ENCODE measurements at regions not wholly inside any gene's neighbourhood (a gene's known extent, or its start where the extent isn't known, plus 50 kb on each side); places are given as distances from the start of the nearest gene placed in this dataset.

- DNase-seq = no peak
These were observed 346.0 kb upstream of the PCDH20 start for GRCh38 chr13:61761690-61762089.

DNA sequence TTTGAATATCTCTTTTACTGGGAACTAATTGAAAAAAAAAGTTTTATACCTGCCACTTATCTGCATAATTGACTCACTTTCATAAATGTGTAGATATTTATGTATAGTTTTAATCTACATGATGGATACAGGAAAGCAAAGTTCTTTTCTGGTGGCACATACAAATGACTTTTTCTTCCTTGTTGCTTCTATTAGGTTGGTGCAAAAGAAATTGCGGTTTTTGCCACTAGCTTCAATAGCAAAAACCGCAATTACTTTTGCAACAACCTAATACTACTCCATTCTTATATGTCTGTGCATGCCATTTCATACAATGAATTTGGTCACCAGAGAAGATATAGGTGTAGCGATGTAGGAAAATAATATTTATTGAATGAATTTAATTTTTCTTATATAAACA is 344.5 kb upstream of the PCDH20 start:
- no peak for DNase-seq

GRCh38 chr13:61756031-61756430 is 340.4 kb upstream of the PCDH20 start:
- no peak for DNase-seq

DNA sequence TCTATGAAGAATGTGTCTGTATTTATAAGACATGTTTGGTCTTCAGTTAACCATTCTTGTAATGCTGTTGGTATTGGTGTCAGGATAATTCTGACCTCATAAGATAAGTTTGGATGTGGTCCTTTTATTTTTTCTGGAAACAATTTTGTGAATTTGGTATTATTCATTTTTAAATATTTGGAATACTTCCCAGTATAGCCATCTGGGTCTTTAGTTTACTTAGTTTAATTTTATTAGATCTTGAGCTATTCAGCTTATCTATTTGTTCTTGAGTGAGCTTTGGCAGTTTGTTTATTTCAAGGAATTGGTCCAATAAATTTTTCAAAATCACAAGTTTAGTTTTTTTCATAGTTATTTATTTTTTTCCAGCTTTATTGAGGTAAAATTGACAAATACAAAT is 335.4 kb upstream of the PCDH20 start:
- DNase-seq = no peak

GRCh38 chr13:61738236-61738750 is 322.6 kb upstream of the PCDH20 start:
- no peak for DNase-seq

DNA sequence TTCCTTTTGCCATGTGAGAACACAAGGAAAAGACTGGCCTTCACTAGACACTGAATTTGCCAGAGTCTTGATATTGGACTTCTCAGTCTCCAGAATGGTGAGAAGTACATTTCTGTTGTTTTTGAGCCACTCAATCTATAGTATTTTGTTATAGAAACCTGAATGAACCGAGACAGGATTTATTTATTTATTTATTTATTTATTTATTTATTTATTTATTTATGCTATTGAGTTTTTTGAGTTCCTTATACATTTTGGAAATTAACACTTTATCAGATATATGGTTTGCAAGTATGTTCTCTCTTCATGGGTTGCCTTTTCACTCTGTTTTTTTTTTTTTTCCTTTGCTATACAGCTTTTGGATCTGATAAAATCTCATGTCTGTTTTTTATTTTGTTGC is 319.0 kb upstream of the PCDH20 start:
- DNase-seq = no peak

DNA sequence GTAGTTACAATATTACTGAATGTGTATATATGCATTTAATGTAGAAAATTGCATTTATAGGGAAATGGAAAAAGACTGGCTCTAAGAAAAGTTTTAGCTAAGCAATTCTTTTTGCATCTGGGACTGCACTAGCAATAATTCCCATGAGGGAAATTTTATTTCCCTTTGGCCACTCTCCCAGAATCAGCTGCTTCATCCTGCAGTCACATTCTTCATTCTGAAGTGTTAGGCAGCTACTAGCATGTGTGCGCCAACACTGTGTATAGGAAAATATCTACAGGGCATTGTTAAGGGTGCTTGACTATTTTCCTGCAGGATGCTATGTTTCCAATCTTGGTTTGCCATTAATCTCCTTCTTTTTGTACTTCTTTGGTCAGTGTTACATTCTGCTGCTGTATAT is 312.8 kb upstream of the PCDH20 start:
- no peak for DNase-seq

DNA sequence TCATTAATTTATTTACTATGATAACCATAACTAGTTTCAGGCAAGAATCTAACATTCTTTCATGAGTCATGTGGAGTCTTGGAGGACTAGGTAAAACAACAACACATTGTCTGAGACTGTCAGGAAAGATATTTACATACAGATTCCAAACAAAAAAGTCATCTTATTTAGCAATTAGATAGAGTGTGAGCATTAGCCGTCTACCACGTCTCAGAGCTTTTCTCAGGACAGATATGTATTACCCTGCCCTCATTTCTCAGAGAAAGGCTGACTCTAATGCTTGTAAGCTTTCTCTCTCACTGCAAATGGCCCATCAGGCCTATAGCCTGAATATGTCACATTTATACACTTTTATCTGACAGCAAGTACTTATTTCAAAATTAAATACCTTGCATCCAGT is 312.1 kb upstream of the PCDH20 start:
- DNase-seq = no peak

GRCh38 chr13:61725806-61726205 is 310.2 kb upstream of the PCDH20 start:
- no peak for DNase-seq

DNA sequence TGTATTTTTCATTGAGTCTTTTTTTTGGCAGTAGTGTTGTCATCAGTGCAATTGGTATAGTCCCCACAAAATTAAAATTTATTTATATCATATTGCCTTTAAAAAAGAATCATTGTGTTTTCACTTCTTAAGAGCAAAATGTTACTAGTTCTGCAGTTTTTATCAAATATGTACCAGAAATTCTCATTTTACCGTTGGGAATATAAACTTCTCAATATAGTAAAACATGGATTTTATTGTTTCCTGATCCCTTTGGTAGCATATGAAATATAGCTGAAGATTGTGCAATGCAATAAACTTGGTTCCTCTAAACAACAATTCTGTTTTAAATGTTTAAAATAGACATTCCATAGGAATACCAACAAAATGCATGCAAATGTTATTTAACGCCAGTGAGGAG is 306.5 kb upstream of the PCDH20 start:
- DNase-seq = no peak

DNA sequence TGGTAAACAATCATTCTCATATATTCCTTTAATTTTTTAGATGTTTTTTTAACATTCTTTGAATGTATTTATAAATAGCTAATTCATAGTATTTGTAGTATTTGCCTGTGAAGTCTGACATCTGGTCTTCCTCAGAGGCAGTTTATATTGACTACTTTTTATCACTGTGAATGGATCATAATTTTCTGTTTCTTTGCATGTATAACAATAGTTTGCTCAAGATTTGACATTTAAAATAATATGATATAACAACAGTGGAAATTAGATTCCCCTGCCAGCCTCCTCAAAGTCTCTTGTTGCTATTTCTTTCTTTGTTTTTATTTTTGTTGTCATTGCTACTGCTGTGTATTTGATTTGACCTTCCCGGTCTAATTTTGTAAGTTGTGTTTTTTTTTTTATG is 297.0 kb upstream of the PCDH20 start:
- DNase-seq = no peak

DNA sequence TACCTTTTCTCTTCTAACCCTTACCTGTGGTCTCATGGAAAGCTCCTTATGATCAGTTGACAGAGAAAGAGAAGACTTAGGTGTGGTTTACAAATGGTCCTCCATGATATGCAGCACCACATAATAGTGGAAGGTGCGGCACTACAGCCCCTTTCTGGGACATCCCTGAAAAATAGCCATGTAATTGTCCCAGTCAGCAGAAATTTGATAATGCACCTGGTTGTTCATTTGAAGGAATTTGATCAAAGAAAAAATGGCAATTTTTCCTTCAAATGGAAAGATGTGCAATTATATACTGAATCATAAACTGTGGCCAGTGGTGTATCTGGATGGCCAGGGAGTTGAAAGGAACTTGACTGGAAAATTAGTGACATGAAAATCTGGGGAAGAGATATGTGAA is 293.6 kb upstream of the PCDH20 start:
- no peak for DNase-seq

GRCh38 chr13:61706899-61707298 is 291.2 kb upstream of the PCDH20 start:
- DNase-seq = no peak

DNA sequence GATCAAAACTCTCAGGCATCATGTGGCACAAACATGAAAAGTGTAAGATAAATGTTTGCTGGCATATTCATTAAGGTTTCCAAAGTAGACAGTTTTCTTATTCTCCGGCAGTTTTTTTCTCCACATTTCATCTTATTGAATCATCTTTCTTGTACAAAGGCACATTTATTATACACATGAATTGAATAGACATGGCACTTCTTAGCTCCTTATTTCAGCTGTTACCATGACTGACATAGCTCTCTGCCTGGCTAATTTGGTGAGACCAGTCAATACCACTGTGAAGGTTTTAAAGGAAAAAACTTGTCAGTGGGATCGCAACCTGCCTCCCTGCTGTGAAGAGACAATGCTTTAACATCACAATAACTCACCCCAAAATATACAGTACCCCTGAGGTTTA is 285.0 kb upstream of the PCDH20 start:
- DNase-seq = no peak

- DNase-seq = no peak
These were observed 284.5 kb upstream of the PCDH20 start for GRCh38 chr13:61700181-61700580.

DNA sequence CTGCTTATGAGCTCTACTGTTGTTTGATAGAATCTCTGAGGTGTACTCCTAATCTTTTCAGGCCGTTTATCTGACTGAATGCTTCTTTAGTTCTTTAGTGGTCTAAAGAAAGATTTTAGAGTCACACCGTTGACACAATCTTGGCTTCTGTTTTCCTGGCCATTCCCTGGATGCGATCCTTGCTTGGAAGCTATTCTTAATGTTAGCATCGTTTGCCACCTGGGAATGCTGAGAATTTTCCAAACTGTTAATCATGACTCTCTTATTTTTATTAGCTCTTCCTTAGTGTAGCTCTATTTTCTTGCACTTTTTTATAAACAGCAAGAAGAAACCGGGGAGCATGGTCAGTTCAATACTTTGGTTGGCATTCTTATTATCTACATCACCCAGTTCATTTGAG is 281.0 kb upstream of the PCDH20 start:
- DNase-seq = no peak

GRCh38 chr13:61695147-61695546 is 279.5 kb upstream of the PCDH20 start:
- peak; percentile 7 to 8 for DNase-seq

DNA sequence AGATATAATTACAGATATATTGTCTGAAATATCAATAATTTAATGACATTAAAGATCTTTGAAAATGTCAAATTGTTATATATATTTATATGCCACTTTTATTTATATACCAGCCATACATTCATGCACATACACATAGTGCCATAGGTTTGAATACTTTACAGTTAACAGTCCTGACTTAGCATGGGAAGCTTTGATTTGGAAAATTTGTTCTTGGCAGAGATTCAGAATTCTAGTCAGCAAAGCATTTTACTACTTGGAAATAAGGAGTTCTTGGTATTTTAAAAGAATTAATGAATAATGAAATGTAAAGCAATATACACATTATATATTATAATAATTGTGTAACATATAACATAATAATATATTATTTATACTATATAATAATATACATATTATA is 277.0 kb upstream of the PCDH20 start:
- DNase-seq = no peak

DNA sequence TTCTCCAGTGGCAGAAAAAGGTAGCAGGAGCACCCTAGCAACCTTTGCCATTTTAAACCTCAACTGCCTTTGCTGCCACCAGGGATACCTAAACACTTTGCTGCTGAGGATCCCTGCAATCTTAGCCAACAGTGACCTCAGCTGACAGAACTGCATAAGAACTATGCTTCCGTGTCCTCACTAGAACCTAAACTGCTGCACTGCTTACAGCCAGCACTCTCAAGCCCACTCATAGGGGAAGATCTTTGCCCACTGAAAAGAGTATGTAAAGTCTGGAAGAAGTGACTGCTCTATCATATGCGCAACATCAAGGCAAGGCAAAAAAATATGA is 270.0 kb upstream of the PCDH20 start:
- no peak for DNase-seq

- no peak for DNase-seq
These were observed 269.5 kb upstream of the PCDH20 start for GRCh38 chr13:61684976-61685681.

- no peak for DNase-seq
These were observed 257.1 kb upstream of the PCDH20 start for GRCh38 chr13:61672756-61673155.

DNA sequence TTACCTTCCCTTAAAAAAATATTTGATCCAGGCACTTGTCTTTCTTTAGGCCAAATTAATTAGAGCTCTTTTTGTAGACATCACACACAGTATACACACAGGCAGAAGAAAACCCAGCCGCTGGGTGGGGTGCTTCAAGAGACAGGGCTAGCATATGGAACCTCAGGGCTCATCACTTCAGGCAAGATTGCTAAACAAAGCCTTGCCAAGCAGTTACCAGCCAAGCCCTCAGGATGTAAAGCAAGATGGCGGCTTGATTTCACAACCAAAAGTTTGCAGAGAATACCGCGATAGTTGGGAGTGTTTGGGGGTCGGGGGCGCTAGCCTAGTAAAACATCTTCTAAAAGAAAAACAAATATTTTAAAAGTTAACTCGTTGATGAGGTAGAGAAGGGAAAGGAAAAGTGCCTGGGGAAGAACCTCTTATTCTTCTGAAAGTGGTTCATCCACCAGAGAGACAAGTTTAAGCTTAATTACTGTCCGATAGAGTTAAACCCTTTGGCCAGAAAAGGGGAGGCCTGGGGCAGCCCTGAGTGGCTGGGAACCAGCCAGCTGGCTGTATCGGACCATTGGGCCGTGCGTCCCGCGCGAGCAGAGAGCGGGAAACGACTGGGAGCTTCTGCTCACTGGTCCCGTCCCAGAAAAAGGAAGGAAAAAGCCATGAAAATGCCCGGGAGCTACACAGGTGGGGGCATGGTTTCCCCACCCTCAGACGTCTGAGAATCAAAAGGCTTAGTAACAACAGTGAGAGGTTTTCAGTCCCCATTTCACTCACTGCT is 254.9 kb upstream of the PCDH20 start:
- no peak for DNase-seq

GRCh38 chr13:61664801-61665705 is 249.4 kb upstream of the PCDH20 start:
- DNase-seq = no peak
